Fibroblast of pulmonary artery (primary cell): ENCODE measurements at regions not wholly inside any gene's neighbourhood (a gene's known extent, or its start where the extent isn't known, plus 50 kb on each side); places are given as distances from the start of the nearest gene placed in this dataset.
"Not testable (repeated sequence)": the region's sequence is repeated elsewhere in the genome, so short reads cannot be mapped to it uniquely, and the experiment has no call there.

Source experiments
- DNase-seq: peaks from one replicate; pipeline ENCODE4 v3.0.0-alpha.2; 2010; ENCODE audit warnings: low read depth
- H3K4me3 ChIP-seq: replicated peaks from 2 replicates; pipeline ENCODE4 v1.5.1; 2011; ENCODE audit warnings: low read depth, mild to moderate bottlenecking, control low read depth, low read length, moderate library complexity
- TF ChIP-seq, protein P1 (sequence below): IDR thresholded peaks from 2 replicates; pipeline ENCODE4 v1.5.1; 2011; ENCODE audit warnings: mild to moderate bottlenecking, control low read depth, low read length, inconsistent platforms; ENCODE audit errors: missing control alignments

DNA sequence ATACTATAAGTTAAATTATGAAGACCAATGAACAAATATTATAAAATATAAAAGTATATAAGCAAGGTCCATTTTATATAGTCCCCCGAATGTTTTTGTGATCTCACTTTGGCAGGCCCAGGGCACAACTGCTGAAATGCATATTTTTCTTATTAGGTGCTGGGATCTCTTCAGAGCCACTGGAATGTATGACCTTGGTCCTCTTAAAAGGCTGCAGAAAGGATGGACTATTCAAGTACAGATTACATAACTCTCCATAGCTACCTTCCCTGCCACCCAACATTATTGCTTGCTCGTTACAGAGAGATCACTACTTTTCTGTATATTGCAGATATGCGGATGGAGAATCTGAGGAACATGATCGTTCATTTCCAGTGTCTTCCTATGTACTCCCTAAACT, 925.6 kb upstream of the CELF4 start:
- no peak for DNase-seq
- H3K4me3 ChIP-seq = no peak overlapping the region
- TF ChIP-seq, protein P1, sequence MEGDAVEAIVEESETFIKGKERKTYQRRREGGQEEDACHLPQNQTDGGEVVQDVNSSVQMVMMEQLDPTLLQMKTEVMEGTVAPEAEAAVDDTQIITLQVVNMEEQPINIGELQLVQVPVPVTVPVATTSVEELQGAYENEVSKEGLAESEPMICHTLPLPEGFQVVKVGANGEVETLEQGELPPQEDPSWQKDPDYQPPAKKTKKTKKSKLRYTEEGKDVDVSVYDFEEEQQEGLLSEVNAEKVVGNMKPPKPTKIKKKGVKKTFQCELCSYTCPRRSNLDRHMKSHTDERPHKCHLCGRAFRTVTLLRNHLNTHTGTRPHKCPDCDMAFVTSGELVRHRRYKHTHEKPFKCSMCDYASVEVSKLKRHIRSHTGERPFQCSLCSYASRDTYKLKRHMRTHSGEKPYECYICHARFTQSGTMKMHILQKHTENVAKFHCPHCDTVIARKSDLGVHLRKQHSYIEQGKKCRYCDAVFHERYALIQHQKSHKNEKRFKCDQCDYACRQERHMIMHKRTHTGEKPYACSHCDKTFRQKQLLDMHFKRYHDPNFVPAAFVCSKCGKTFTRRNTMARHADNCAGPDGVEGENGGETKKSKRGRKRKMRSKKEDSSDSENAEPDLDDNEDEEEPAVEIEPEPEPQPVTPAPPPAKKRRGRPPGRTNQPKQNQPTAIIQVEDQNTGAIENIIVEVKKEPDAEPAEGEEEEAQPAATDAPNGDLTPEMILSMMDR = no peak

DNA sequence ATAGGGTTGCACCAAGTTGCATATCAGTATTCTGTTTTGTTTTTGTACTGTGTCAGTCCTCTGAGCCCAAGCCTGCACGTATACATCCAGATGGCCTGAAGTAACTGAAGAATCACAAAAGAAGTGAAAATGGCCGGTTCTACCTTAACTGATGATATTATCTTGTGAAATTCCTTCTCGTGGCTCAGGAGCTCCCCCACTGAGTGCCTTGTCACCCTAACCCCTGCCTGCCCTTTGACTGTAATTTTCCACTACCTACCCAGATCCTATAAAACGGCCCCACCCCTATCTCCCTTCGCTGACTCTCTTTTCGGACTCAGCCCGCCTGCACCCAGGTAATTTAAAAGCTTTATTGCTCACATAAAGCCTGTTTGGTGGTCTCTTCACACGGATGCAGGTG, 924.1 kb upstream of the CELF4 start:
- H3K4me3 ChIP-seq, DNase-seq: not testable (repeated sequence)

DNA sequence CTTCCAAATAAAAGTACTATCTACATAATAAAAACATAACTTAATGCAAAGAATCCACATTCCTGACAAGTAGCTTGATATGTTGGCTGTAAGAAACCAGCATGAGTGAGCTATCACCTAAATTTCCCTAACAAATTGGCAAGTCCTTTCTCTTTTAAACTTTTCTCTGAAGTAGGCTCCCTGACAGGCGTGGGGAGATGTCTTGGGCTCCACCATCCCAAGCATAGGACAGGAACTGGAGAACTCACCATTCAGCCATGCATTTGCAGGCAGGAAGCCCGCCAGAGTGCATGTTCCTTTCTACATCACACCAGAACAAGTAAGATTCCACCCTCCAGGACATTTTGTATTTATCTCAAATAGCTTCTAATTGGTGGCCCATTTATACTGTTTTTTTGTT, 921.9 kb upstream of the CELF4 start:
- H3K4me3 ChIP-seq = no peak overlapping the region
- TF ChIP-seq, protein P1 = no peak

DNA sequence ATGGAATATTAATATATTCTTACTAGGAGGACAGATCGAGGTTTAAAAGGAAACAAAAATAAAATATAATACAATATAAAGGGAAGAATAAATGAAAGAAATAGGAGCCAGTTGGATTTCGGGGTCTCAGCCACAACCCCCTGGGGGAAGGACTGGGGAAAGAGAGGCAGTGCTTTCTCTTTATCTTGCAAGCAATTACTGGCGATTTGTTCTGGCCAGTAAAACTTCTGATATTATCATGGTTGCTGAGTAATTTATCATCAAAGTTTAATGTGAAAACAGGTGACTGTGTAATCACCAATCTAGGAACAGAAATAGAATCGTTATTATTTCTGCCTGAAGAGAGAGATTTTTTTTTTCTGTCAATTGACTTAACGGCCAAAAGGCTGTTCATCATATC, 917.7 kb upstream of the CELF4 start:
- TF ChIP-seq, protein P1 = no peak
- DNase-seq = no peak

More for the DNA sequence above, 921.9 kb upstream of the CELF4 start:
- no peak for DNase-seq

DNA sequence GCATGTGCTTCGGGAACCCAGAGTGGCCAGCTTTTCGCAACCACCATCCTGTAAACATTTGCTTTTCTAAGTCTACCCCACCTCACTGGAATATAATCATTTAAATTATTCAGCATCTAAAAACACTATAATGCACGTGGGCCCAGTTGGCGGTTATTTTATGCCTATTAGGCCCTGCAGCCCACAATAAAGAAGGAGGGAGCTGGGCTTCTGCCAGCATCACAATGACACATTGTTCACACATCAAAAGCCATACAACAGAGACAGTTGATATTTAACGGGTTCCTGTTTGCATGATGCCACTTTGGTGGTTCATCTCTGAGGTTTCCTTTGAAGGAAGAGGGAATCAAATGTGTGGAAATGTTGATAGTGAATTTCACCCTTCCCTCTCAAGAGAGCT, 916.0 kb upstream of the CELF4 start:
- TF ChIP-seq, protein P1 = no peak
- DNase-seq = no peak
- no peak overlapping the region for H3K4me3 ChIP-seq

More for the DNA sequence above, 917.7 kb upstream of the CELF4 start:
- no peak overlapping the region for H3K4me3 ChIP-seq

DNA sequence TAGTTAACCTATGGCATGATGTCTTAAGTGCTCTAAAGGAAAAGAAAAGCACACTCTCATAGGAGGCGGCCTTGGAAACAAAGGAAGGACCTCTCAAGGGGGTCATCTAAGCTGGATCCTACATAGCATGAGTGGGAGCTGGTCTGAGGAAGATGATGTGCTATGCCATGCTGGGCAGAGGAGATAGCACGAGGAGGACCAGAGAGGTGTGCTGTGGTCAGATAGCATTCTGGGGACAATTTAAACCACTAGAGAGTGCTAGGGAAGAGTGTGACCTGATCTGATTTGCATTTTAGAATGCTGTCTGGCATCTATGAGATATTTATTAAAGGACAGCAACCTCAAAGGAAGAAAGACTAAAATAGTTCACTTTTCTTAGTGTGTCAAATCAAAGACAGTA, 910.1 kb upstream of the CELF4 start:
- no peak for DNase-seq
- no peak overlapping the region for H3K4me3 ChIP-seq
- TF ChIP-seq, protein P1 = no peak

DNA sequence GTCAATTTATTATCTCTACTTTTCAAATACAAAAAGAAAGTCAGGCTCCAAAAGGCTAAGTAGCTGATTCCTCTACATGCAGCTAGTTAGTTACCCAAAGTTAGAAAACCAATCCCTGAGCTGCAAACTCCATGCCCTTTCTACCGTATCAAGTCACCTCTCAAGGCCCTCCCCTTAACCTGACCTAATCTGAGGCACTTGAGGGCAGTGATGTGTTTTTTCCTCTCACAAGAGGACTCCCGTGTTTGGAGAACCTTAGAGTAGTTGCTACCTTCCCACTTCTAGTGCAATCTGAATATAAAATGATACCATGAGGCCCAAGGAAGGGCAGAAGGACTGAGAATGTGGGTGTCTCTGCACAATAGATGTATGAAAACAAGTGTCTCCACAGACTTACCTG, 907.9 kb upstream of the CELF4 start:
- TF ChIP-seq, protein P1 = no peak
- DNase-seq = no peak
- no peak overlapping the region for H3K4me3 ChIP-seq

DNA sequence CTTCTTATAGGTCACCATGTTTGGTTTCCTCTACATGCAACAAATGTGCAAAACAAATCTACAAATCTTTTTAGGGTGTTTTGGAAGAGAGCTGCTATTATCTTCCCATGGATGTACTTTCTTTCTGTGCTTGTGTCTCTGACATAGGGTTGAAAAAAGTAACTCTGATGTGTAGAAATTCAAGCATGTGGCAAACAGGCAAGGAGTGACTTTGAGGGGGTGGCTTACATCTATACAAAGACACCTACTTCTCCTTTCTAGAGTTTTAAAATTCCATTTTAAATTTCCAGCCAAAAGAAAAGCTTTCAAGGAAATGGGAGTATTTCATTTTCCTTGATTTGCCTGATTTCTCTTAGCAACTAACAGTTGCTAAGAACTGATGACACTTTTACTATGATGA, 904.8 kb upstream of the CELF4 start:
- TF ChIP-seq, protein P1 = no peak
- H3K4me3 ChIP-seq = no peak overlapping the region
- DNase-seq = no peak
